OCI-LY1 (cell line): ENCODE measurements at regions not wholly inside any gene's neighbourhood (a gene's known extent, or its start where the extent isn't known, plus 50 kb on each side); places are given as distances from the start of the nearest gene placed in this dataset.

ENCODE experiments used
- H2AFZ ChIP-seq: fragments of 200-600 bp; sonication (generic), shearing (Covaris generic); 2 replicates; pipeline ENCODE4 v1.6.0; 2014; ENCODE audit warnings: antibody characterized with exemption, mild to moderate bottlenecking, low read length
- H3F3A ChIP-seq: fragments of 200-600 bp; sonication (generic), shearing (Covaris generic); 2 replicates; pipeline ENCODE4 v1.6.0; 2014; ENCODE audit warnings: mild to moderate bottlenecking, antibody characterized with exemption, low read length, moderate library complexity; ENCODE audit not compliant: insufficient read depth
- H3K27ac ChIP-seq: fragments of 200-600 bp; sonication (generic); 2 replicates; pipeline ENCODE4 v1.5.1; 2014; ENCODE audit warnings: low read length, mixed run types, mild to moderate bottlenecking, low read depth; ENCODE audit not compliant: poor library complexity, severe bottlenecking
- H3K27me3 ChIP-seq: fragments of 200-600 bp; sonication (generic); 2 replicates; pipeline ENCODE4 v1.6.0; 2014; ENCODE audit warnings: antibody characterized with exemption, mild to moderate bottlenecking, low read length, moderate library complexity; ENCODE audit not compliant: insufficient read depth
- H3K36me3 ChIP-seq: fragments of 200-600 bp; sonication (generic); 2 replicates; pipeline ENCODE4 v1.6.1; 2014; ENCODE audit warnings: mild to moderate bottlenecking, antibody characterized with exemption, low read length, moderate library complexity, mixed read lengths; ENCODE audit not compliant: insufficient read depth
- H3K4me1 ChIP-seq: fragments of 200-600 bp; sonication (generic); 2 replicates; pipeline ENCODE4 v1.5.1; 2014; ENCODE audit warnings: mild to moderate bottlenecking, low read length, moderate library complexity; ENCODE audit not compliant: insufficient read depth, severe bottlenecking
- H3K4me2 ChIP-seq: fragments of 200-600 bp; sonication (generic), shearing (Covaris generic); 2 replicates; pipeline ENCODE4 v1.6.1; 2014; ENCODE audit warnings: low read length
- H3K4me3 ChIP-seq: fragments of 200-600 bp; sonication (generic); 2 replicates; pipeline ENCODE4 v1.5.1; 2014; ENCODE audit warnings: low read length, low read depth, mild to moderate bottlenecking, mixed read lengths; ENCODE audit not compliant: poor library complexity, severe bottlenecking
- H3K79me2 ChIP-seq: fragments of 200-600 bp; shearing (Covaris generic); 2 replicates; pipeline ENCODE4 v1.6.1; 2016; ENCODE audit warnings: mixed run types, low read length, mixed read lengths; ENCODE audit not compliant: insufficient read depth
- H3K9ac ChIP-seq: fragments of 200-600 bp; sonication (generic), shearing (Covaris generic); 2 replicates; pipeline ENCODE4 v1.6.1; 2014; ENCODE audit warnings: mild to moderate bottlenecking, low read length, mixed read lengths
- H3K9me2 ChIP-seq: fragments of 200-600 bp; sonication (generic), shearing (Covaris generic); 2 replicates; pipeline ENCODE4 v1.6.1; 2014; ENCODE audit warnings: low read depth, mild to moderate bottlenecking, low read length, mixed read lengths
- H3K9me3 ChIP-seq: fragments of 200-600 bp; shearing (Covaris generic); 2 replicates; pipeline ENCODE4 v1.6.1; 2014; ENCODE audit warnings: low read length, mixed read lengths
- H4K20me1 ChIP-seq: fragments of 200-600 bp; sonication (generic), shearing (Covaris generic); 2 replicates; pipeline ENCODE4 v1.6.0; 2016; ENCODE audit warnings: mild to moderate bottlenecking, low read length; ENCODE audit not compliant: insufficient read depth
- EZH2 ChIP-seq: fragments of 200-600 bp; sonication (generic), shearing (Covaris generic); IDR thresholded peaks from 2 replicates; pipeline ENCODE4 v1.8.0; 2017; ENCODE audit warnings: borderline replicate concordance, mixed run types, mild to moderate bottlenecking, antibody characterized with exemption, low read length, moderate library complexity, mixed read lengths
- TF ChIP-seq, protein P1 (sequence below): fragments of 200-600 bp; sonication (generic), shearing (Covaris generic); IDR thresholded peaks from 2 replicates; pipeline ENCODE4 v1.5.1; 2017; ENCODE audit warnings: mild to moderate bottlenecking, antibody characterized with exemption, low read length, moderate library complexity, mixed read lengths

DNA sequence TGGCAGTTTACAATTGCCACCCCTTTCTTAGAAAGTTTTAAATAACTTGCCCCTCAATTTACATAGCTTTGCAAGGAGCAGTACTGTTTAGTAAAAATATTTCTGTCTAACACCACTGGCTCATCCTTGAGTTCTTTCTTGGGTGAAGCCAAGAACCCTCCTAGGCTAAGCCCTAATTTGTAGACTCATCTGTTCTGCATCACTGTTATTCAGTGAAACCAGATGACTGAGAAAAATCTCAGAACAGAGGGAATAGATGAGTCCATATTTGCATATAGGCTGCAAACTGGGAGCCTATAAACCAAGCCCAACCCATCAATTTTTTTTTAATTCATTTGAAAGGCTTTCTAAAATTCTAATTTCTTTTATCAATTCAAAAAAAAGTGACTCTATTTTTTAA lies 161.4 kb upstream of the TFPI start:
- H3K27ac ChIP-seq: no peak overlapping the region

DNA sequence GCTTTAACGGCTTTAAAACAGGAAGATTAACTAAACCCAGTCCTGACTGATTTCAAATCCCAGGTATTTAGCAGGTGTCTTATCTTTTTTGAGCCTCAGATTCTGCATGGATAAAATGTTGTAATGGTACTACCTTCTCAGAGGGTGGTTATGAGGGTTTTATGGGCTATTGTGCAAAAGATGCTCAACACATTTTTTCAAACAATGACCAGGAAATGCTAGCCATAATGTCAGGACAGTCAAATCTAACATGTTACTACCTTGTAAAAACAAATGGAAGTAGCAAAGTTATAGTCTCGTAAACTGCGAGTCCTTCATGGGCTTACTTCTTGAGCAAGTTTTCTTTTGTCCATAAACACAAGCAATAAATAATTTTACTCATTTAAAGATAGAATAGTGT lies 162.1 kb upstream of the TFPI start:
- H3K36me3 ChIP-seq: no peaks in the 10 kb centered on the region
- H3K79me2 ChIP-seq: no peaks in the 10 kb centered on the region
- H3K9me2 ChIP-seq: no peaks in the 10 kb centered on the region
- H3K9me3 ChIP-seq: no peaks in the 10 kb centered on the region
- no peak overlapping the region for H3K4me3 ChIP-seq
- H3K4me2 ChIP-seq: no peak overlapping the region
- H4K20me1 ChIP-seq: no peaks in the 10 kb centered on the region
- H3K9ac ChIP-seq: no peak overlapping the region
- H3K27ac ChIP-seq: no peak overlapping the region
- no peaks in the 10 kb centered on the region for H3K4me1 ChIP-seq
- TF ChIP-seq, protein P1, sequence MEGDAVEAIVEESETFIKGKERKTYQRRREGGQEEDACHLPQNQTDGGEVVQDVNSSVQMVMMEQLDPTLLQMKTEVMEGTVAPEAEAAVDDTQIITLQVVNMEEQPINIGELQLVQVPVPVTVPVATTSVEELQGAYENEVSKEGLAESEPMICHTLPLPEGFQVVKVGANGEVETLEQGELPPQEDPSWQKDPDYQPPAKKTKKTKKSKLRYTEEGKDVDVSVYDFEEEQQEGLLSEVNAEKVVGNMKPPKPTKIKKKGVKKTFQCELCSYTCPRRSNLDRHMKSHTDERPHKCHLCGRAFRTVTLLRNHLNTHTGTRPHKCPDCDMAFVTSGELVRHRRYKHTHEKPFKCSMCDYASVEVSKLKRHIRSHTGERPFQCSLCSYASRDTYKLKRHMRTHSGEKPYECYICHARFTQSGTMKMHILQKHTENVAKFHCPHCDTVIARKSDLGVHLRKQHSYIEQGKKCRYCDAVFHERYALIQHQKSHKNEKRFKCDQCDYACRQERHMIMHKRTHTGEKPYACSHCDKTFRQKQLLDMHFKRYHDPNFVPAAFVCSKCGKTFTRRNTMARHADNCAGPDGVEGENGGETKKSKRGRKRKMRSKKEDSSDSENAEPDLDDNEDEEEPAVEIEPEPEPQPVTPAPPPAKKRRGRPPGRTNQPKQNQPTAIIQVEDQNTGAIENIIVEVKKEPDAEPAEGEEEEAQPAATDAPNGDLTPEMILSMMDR: no peak
- TF ChIP-seq EZH2: no peak
- no peaks in the 10 kb centered on the region for H3F3A ChIP-seq
- no peaks in the 10 kb centered on the region for H3K27me3 ChIP-seq
- no peak overlapping the region for H2AFZ ChIP-seq

More for the DNA sequence above, 161.4 kb upstream of the TFPI start:
- no peaks in the 10 kb centered on the region for H3K79me2 ChIP-seq
- no peaks in the 10 kb centered on the region for H3F3A ChIP-seq
- no peak overlapping the region for H3K4me3 ChIP-seq
- H2AFZ ChIP-seq: no peak overlapping the region
- no peaks in the 10 kb centered on the region for H3K4me1 ChIP-seq
- H3K27me3 ChIP-seq: no peaks in the 10 kb centered on the region
- no peaks in the 10 kb centered on the region for H3K36me3 ChIP-seq
- H3K4me2 ChIP-seq: no peak overlapping the region
- no peaks in the 10 kb centered on the region for H4K20me1 ChIP-seq
- H3K9ac ChIP-seq: no peak overlapping the region
- TF ChIP-seq EZH2: no peak
- TF ChIP-seq, protein P1: no peak
- no peaks in the 10 kb centered on the region for H3K9me3 ChIP-seq
- H3K9me2 ChIP-seq: no peaks in the 10 kb centered on the region

DNA sequence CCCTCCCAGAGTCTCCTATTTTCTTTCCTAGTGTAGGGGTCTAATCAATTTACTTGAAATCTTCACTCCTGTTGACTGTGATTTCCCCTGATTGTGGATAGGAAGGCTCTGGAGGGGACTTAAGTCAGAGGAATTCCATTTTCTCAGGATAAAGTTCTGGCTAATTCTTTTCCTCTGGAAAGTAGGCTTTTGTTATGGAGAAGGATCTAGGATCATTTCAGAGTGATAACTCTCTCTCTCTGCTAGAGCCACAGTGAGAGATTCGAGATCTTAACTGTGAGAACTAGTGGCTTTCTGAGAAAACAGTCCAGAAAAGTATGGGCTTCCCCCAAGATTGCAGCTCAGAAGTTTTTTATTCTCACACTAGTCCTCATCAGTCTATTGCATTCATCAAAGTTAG lies 163.9 kb upstream of the TFPI start:
- Histone ChIP-seq H3K9me3 (no peaks in the 10 kb centered on the region), H4K20me1 (no peaks in the 10 kb centered on the region)

More for the DNA sequence above, 163.9 kb upstream of the TFPI start:
- Histone ChIP-seq H3K4me1 (no peaks in the 10 kb centered on the region), H3K9ac (no peak overlapping the region), H3K9me2 (no peaks in the 10 kb centered on the region), H2AFZ (no peak overlapping the region), H3K4me2 (no peak overlapping the region), H3K36me3 (no peaks in the 10 kb centered on the region), H3K4me3 (no peak overlapping the region), H3K27ac (no peak overlapping the region), H3F3A (no peaks in the 10 kb centered on the region), H3K79me2 (no peaks in the 10 kb centered on the region), H3K27me3 (no peaks in the 10 kb centered on the region)
- TF ChIP-seq EZH2: no peak
- TF ChIP-seq, protein P1: no peak
